ENCODE measurements at regions not wholly inside any gene's neighbourhood (a gene's known extent, or its start where the extent isn't known, plus 50 kb on each side); places are given as distances from the start of the nearest gene placed in this dataset.

DNA sequence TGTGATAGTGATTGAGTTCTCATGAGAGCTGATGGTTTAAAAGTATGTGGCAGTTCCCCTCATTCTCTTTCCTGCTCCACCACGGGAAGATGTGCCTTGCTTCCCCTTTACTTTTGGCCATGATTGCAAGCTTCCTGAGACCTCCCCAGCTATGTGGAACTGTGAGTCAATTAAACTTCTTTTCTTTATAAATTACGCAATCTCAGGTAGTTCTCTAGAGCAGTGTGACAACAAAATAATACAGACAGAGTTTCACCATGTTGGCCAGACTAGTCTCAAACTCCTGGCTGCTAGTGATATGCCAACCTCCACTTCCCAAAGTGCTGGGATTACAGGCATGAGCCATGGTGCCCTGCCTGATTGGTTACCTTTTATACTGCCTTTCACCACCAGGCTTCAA, 755.2 kb downstream of the METTL15 start:
- Histone ChIP-seq H3K4me3 (no peak overlapping the region), H3K27ac (no peak overlapping the region), H3K36me3 (no peaks in the 10 kb centered on the region), H3K9me3 (no peaks in the 10 kb centered on the region), H3K27me3 (no peaks in the 10 kb centered on the region), H3K4me1 (no peaks in the 10 kb centered on the region)
- TF ChIP-seq, protein P1, sequence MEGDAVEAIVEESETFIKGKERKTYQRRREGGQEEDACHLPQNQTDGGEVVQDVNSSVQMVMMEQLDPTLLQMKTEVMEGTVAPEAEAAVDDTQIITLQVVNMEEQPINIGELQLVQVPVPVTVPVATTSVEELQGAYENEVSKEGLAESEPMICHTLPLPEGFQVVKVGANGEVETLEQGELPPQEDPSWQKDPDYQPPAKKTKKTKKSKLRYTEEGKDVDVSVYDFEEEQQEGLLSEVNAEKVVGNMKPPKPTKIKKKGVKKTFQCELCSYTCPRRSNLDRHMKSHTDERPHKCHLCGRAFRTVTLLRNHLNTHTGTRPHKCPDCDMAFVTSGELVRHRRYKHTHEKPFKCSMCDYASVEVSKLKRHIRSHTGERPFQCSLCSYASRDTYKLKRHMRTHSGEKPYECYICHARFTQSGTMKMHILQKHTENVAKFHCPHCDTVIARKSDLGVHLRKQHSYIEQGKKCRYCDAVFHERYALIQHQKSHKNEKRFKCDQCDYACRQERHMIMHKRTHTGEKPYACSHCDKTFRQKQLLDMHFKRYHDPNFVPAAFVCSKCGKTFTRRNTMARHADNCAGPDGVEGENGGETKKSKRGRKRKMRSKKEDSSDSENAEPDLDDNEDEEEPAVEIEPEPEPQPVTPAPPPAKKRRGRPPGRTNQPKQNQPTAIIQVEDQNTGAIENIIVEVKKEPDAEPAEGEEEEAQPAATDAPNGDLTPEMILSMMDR (IDR thresholded peaks at IDR 0.05): no peak
- no peak for DNase-seq (ENCODE audit: low spot score)

DNA sequence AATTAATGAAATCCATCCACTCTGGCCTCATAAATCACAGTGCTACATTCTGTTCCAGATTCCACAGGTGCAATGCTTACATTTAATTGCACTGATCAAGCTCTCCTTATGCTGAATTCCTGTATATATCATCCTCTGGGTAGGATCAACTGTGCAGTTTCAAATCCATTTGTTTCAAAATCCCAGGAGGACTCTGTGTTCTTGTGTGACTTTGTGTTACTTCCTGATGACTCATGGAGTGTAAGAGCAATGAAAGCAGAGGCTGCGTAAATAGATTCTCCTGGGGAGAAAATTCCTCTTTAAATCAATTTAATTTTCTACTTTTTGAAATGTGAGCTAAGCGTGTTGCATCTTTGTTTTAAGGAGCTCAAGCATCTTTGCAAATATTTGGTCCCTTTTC, 752.7 kb downstream of the METTL15 start:
- Histone ChIP-seq H3K4me1 (no peaks in the 10 kb centered on the region), H3K36me3 (no peaks in the 10 kb centered on the region)
- TF ChIP-seq, protein P1 (IDR thresholded peaks at IDR 0.05): no peak

DNA sequence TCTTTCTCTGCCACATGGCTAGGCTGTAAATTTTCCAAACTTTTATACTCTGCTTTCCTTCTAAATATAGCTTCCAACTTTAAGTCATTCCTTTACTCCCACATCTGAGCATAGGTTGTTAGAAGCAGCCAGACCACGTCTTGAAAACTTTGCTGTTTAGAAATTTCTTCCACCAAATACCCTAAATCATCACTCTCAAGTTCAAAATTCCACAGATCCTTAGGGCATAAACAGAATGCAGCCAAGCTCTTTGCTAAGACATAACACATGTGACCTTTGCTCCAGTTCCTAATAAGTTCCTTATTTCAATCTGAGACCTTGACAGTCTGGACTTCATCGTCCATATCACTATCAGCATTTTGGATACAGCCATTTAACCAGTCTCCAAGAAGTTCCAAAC, 749.9 kb downstream of the METTL15 start:
- DNase-seq (ENCODE audit: low spot score): no peak
- peaks cover 0 to 13% of the 10 kb centered on the region in 2 donors for H3K9me3 ChIP-seq
- H3K36me3 ChIP-seq: no peaks in the 10 kb centered on the region
- H3K27ac ChIP-seq: no peak overlapping the region
- H3K4me1 ChIP-seq: no peaks in the 10 kb centered on the region
- TF ChIP-seq, protein P1 (IDR thresholded peaks at IDR 0.05): no peak
- no peaks in the 10 kb centered on the region for H3K27me3 ChIP-seq
- H3K4me3 ChIP-seq: no peak overlapping the region

More for the DNA sequence above, 752.7 kb downstream of the METTL15 start:
- Histone ChIP-seq H3K27ac (no peak overlapping the region), H3K27me3 (no peaks in the 10 kb centered on the region), H3K4me3 (no peak overlapping the region), H3K9me3 (peaks cover 0 to 13% of the 10 kb centered on the region in 2 donors)
- no peak for DNase-seq (ENCODE audit: low spot score)

DNA sequence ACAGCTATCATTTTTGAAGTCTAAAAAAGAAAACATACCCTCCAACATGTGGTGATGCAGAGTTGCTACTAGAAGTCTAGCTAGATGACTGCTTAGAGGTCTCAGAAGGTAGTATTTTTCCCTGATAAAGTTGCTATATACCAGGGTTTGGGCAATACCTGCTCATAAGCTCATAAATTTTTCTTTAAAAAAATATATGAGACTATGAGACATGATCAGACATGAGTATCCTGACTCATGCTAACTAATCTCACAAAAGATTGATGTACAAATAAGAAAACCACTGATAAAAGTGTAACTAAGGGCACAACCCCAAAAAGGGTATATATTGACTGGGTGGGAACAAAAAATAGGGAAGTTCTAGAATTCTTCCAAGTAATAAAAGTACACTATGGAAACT, 740.9 kb downstream of the METTL15 start:
- Histone ChIP-seq H3K4me1 (no peaks in the 10 kb centered on the region), H3K27me3 (no peaks in the 10 kb centered on the region), H3K36me3 (no peaks in the 10 kb centered on the region), H3K27ac (no peak overlapping the region), H3K9me3 (no peaks in the 10 kb centered on the region), H3K4me3 (no peak overlapping the region)
- TF ChIP-seq, protein P1 (IDR thresholded peaks at IDR 0.05): no peak
- no peak for DNase-seq (ENCODE audit: low spot score)

DNA sequence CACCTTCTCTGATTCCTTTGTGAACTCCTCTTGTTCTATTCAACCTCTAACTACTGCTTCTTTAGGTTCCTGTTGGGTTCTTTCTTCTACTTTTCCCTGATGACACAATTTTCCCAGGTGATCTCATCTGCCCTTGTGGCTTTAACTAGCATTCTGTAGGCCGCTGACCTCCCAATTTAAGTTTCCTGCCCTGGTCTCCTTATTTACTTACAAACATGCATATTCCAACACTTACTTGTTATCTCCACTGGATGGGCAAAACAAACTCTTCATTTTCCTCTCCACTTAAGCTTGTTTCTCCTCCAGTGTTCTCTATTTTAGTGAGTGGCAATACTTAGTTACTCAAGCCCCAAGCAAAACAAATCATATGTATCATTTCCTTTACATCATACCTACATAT, 734.5 kb downstream of the METTL15 start:
- no peak for DNase-seq (ENCODE audit: low spot score)
- H3K4me1 ChIP-seq: no peaks in the 10 kb centered on the region
- H3K27me3 ChIP-seq: no peaks in the 10 kb centered on the region

DNA sequence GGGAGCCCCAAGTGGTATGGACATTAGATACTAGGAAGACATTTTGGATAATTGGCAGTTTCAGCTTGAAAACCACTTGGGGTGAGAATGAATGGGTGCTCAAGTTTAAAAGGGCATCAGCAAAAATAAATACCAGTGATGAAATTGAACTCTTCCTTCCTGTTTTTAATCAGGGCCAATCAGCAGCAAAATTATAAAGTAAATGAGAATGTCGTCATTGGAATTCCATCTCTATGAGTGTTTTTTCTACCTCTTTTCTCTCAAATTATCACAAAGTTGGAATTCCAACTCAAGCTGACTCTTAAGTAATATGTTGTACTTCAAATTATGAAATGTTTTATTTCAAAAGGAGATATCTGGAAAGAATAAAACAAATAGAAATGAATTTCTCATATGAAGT, 730.6 kb downstream of the METTL15 start:
- no peak for DNase-seq (ENCODE audit: low spot score)
- no peaks in the 10 kb centered on the region for H3K36me3 ChIP-seq
- H3K27ac ChIP-seq: no peak overlapping the region
- no peak overlapping the region for H3K4me3 ChIP-seq
- no peaks in the 10 kb centered on the region for H3K4me1 ChIP-seq
- H3K9me3 ChIP-seq: no peaks in the 10 kb centered on the region
- H3K27me3 ChIP-seq: no peaks in the 10 kb centered on the region
- TF ChIP-seq, protein P1 (IDR thresholded peaks at IDR 0.05): no peak

More for the DNA sequence above, 734.5 kb downstream of the METTL15 start:
- H3K36me3 ChIP-seq: no peaks in the 10 kb centered on the region
- no peak overlapping the region for H3K27ac ChIP-seq
- no peak overlapping the region for H3K4me3 ChIP-seq
- TF ChIP-seq, protein P1 (IDR thresholded peaks at IDR 0.05): no peak
- no peaks in the 10 kb centered on the region for H3K9me3 ChIP-seq

All from right atrium auricular region (tissue), 2 donors.